NCI-H2081 (cell line): ENCODE measurements at regions not wholly inside any gene's neighbourhood (a gene's known extent, or its start where the extent isn't known, plus 50 kb on each side); places are given as distances from the start of the nearest gene placed in this dataset.
A peak's percentile ranks its signal among the peaks of the same experiment; 100 is the strongest.

Experiments
- DNase-seq, 2 experiments: peaks; one replicate each; lab custom pipeline; 2025; lab: John Stamatoyannopoulos, UW

DNA sequence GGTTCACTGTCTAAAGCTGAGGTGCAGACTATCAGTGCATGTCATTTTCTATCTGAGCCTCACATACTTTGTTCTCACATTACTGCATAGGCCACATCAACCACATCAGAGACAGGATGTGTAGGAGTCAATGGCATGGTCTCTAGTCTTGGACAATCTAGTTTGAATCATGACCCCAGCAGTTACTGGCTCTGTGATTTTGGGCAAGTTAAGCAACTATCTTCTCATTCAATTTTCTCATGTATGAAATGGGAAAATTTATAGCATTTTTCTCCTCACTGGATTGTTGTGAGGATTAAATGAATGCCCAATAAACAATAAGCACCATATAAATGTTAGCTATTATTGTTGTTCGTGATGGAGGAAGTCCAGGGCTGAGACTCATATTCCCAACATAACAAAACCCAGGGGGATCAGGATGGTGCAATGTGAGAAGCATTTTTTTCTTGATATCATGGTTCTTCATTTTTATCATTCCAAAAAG, 432.6 kb downstream of the LRIG3 start:
- no peak for DNase-seq

DNA sequence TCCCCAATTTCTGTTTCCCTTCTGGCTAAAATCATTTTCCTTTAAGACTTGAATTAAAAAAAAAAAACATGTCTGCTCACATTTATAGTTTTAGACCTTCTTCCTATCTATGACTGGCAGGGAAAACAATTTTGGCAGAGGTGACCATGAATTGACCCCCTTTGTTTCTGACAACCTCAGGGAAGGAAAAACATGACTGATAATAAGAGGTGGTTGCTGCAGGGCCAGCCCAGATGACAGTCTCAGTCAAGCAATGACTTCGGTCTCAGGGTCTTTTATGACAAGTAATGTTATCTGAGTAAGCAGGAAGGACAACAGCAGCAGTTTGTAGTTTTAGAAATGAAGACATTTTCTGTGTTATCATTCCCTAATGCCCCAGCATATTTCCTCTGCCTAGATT, 430.9 kb downstream of the LRIG3 start:
- DNase-seq, result no peak

DNA sequence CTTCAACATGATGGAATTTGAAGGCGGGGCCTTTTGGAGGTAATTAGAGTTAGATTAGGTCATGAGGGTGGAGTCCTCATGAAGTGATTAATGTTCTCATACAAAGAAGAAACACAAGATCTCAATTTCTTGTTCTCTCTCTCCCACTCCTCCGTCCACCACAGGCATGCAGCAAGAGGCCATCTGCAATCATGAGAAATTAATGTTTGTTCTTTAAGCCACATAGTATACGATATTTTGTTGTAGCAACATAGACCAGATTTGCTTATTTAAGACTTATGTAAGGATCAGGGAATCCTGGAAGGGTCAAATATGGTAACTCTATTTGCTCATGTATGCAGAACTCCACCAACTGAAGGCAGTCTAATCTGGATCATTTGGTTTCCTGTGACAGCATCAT, 429.0 kb downstream of the LRIG3 start:
- DNase-seq, result no peak

DNA sequence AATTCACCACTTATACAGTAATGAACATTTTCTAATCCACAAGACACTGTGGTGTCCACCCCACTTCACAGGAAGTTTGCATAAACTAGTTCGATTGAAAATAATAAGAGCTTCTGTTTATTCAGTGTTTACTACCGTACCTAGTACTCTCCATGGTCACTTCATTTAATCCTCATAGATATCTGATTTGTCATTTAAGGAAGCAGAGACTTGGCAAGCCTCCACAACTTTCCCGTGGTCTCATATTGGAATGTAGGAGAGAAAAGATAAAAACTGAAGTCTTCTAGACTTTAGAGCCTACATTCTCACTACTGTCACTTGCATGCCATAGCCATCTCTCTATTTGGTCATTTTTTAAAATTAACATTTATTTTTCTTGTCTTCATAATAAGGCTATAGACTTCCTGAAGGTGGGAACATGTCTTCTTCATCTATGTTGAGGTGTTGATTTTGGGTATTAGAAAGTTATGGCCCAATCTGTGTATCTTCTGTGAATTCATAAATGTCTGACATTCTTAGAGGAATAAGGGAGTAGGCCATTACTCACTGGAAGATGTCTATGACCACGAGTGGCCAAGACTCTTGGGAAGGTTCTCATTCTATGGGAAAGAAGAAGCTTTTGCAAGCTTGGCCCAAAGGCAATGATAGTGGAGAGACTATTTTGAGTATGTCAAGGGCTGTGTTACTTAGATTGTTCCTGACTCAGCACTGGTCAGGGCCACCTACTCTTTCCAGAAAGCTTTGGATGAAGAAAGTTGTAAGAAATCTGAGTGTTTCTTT, 423.7 kb downstream of the LRIG3 start:
- DNase-seq, result no peak

DNA sequence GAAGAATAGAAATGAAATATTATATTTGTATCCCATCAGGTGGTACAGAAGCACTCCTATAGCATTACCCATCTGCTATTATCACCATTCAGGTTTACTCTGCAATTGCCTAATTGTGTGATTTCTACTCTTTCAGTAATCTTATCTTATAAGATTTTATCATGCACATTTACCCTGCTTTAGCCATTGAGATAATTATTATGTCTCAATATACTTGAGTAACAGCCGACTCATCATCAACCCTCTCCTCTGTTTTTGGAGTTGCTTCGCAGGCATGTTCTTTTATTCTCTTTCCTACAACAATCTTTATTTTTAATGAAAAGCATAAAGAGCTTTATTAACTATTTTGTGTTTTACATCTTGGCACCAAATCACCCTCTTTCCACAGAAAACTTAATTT, 419.9 kb downstream of the LRIG3 start:
- peak in 1 of 2 experiments; percentile 73 for DNase-seq

DNA sequence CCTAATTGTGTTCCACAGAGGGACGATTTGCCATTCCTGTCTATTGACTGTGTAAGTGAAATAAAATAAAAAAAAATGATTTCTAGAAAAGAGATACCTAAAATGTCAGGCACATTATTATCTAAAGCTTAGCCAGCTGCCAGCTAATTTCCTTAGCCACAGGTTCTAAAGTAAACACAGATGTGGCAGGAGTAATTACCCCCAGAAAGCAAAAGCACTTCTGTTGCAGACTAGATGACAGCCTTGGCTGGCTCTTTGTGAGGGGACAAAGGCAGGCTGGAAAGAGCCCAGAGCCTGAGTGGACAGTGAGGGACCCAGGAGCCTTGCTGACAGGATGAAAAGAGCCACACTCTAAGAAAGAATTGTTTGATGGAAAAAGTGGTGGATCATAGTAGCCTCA, 418.1 kb downstream of the LRIG3 start:
- DNase-seq, result peak; percentile 93 to 99

DNA sequence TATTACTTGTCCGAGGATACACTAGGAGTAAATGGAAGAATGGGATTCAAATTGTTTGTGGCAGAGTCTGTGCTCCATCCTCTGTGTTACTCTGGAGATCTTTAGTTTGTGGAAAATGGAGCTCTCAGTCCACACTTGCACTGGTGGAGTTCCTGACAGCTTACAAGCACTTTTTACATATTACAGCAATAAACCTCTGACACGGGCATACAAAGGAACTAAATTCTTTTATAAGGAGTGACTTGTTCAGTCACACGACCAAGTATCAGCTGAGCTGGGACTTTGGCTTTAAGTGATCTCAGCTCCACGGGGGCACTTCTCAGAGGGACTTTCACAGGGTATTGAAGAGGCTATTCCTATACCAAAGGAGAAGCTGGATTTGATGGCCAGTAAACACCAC, 417.5 kb downstream of the LRIG3 start:
- peak in 1 of 2 experiments; percentile 48 for DNase-seq

DNA sequence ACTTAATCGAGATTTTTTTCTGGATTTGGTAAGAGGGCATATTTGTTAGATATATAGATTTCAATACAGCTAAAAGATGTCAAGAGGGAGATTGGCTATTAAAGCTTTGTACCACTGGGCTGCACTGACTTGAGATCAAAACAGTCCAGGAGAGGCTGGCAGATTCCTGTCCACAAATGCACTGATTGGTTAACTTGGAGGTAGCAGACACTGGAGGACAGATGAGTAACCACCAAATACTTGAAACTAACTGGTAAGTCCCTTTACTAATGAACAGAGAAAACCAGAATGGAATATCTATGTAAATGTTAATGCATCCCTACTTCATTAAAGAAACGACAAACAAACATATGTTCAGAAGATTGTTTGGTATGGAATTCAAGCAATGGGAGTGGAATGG, 416.6 kb downstream of the LRIG3 start:
- DNase-seq, result peak; percentile 6 to 50

DNA sequence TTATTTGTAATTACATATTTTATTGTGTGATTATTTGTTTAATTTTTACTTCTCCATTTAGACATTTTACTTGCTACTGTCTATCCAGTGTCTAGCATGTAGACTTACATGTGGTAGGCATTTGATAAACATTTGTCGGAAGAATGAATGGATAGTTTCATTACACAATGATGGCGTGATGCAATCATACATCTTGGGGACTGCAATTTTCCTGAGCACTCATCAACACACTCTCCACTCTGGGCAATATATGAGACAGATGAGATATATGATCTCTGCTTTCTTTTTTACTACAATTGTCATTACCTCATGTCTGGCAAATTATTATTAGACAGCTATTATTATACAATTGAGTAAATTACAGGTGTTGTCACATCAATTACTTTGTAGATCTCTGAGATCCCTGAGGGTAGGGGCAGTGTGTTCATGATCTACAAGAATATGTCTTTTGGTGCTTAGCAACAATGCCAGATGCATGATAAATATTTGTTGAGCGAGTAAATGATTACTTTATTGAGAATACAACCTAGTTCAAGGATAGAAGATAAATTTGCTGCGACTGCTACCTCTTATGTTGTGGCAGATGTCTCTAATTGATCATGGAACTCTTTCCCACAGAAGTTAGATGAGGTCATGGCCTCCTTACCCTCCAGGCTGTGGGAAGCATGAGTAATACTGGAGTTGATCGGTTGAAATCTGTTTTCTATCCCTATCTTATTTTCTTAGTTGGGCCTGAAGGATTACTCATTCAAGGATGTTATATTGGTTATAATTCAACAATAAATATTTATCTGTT, 416.0 kb downstream of the LRIG3 start:
- peak; percentile 90 to 99 for DNase-seq

DNA sequence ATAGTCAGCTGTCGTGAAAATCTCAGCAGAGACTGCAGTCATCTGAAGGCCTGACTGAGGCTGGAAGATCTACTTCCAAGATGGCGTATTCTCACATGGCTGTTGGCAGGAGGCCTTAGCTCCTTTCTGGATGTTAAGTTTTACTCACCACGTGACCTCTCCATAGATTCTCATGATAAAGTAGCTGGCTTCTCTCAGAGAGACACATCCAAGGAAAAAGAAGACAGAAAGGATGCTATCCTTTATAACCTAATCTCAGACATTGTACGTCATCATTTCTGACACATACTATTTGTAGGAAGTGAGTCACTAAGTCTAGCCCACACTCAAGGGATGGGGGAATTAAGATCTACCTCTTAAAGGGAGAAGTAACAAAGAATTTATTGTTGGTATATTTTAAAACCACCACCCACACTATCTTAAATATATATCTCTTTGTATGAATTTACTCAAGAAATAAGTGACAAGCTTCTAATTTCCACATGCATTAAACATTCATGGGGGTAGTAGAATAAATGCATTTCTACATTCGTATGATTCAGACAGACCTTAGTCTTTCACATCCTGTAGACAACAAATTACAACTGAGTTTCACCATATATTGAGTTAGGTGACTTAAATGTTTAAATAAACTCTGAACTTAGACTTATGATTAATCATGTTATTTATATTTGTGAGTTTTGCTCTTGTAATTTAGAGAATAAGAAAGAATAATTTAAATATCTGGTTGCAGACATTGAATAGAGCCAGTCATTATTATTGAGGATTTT, 411.0 kb downstream of the LRIG3 start:
- DNase-seq, result no peak

DNA sequence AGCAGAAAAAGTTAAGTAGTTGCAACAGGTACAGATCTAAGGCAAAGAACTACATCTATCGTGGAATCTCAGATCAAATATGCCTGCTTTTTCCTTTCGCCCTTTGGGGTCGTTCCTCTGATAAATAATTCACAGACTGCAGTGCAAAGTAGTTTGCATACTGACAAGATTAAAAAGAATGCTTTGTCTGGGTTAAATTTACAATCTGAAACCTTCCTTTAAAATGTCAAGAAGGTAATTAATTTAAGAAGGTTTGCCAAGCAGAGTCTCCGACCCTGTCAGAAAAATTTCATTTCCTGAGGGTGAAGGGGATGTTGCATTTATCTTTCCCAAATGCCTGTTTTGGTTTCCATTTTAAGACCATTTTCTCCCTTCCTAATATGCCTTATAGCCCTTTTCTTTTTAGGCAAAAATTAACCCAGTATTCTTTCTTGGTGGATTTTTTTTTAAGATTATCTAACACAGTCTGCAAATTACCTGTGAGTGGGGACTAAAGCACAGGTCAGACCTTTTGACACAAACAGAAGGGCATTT, 406.9 kb downstream of the LRIG3 start:
- no peak for DNase-seq

DNA sequence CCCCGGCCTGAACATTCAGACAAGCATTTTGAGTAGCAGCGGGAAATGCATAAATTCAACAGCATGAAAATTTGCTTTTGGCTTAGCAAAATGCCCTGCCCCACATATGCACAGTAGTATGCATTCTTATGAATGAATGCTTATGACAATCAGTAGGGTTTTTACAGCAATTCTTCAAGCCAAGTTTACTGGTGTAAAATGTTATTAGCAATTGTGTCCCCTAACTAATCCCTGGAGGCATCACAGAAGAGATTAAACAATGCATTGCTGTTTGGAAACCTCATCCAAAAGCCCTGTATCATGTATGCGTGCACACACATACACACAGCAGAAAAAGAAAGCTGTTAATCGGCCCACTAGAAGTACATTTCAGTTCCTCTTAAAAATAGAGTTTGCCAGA, 406.5 kb downstream of the LRIG3 start:
- DNase-seq, result no peak

DNA sequence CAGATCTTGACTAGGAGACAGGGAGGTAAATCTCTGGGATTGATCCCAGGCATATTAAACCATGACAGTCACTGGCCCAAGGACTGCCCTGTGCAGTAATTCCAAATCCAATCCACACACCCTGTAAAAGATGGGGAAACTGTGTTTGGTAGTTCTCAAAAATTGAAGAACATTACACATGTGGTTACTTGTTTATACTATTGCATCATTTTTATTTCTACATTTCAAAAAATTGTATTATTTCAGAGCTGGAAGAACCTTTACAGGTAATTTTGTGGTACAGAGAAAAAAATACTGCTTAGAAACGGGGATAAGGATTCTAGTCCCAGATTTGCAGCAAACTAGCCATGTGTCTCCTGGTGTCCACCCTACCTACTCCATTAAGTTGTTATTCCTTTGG, 400.5 kb downstream of the LRIG3 start:
- no peak for DNase-seq

DNA sequence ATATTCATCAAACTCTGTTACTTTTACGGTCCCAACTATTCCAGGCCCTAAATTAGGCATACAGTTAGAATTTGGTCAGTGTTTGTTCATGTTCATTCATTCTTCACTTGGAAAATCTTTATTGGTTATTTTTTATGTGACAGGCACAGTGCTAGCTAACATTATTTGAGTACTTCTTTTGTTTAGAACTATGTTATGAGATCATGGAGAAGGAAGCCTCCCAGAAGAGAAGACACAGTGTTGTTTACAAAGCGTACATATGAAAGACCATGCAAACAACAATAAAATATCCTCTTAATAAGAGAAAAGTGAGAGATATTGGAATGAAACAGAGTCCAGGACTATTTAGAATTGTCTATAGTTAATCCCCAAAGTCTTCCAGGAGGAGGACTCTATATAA, 399.2 kb downstream of the LRIG3 start:
- DNase-seq, result no peak

DNA sequence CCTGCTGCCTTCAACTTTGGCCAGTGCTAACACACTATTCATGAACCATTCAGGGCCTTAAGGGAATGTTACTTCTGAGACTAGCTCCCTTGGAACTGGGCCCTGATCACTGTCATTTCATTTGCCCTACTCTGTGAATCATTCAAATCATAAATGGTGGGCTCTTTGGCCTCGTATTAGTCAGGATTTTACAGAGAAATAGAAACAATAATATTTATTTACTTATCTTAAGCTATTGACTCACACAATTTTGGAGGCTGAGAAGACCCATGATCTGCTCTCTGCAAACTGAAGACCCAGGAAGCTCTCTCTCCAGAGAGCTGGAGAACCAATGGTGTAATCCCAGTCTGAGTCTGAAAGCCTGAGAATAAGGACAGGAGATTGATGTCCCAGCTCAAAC, 398.5 kb downstream of the LRIG3 start:
- DNase-seq, result no peak

DNA sequence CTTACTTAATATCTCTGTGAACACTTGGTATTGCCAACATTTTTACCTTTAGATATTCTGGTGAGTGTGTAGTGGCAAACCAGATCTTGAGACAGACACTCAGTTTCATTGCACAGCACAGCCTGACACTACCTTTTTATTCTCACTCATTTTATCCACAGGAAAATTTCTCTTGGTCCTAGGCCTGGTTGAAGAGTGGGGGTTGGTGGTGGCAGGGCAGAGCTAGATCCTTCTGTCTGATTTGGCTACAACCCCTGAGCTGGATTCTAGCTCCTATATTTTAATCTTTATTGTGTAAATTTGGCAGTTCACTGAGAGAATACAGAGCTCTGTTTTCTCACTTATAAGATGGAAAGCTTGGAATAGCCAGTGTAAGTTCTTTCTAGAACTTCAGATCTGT, 396.9 kb downstream of the LRIG3 start:
- DNase-seq, result no peak

DNA sequence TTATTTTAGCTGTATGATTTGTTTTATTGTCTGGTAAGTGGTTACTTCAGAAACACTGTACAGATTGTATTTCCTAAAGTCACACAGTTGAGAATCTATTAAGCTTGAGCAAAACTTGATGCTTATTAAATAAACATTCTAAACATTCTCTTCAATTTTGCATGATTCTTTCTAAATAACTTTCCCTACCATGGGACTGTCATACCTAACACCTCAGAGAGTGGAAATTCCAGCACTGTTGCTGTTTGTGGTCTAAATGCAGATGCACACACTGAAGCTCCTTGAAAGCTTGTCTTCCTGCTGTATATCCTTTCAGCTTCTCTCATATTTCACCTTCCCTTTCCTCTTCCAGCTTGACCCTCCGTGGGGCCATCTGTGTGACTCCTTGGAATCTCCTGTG, 392.0 kb downstream of the LRIG3 start:
- no peak for DNase-seq

DNA sequence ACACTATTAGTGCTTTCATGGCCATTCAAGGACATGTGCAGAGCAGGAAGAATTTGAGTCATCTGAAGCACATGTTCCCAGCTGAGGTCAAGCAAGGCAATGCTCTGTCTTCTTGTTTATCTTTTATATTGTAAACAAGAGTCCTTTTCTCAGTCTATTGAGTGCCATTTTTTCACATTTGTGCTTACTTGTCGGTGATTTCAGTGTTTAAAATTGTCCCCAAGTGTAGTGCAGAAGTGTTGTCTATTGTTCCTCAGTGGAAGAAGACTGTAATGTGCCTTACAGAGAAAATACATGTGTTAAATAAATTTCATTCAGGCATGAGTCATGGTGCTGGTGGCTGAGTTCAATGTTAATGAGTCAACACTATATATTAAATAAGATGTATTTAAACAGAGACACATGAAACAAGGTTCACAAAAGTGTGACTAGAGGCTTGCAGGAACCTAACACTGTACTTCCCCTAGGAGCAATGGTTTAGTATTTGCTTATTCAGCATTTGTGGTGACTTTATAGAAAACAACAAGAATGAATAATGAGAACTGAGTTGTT, 391.1 kb downstream of the LRIG3 start:
- no peak for DNase-seq

DNA sequence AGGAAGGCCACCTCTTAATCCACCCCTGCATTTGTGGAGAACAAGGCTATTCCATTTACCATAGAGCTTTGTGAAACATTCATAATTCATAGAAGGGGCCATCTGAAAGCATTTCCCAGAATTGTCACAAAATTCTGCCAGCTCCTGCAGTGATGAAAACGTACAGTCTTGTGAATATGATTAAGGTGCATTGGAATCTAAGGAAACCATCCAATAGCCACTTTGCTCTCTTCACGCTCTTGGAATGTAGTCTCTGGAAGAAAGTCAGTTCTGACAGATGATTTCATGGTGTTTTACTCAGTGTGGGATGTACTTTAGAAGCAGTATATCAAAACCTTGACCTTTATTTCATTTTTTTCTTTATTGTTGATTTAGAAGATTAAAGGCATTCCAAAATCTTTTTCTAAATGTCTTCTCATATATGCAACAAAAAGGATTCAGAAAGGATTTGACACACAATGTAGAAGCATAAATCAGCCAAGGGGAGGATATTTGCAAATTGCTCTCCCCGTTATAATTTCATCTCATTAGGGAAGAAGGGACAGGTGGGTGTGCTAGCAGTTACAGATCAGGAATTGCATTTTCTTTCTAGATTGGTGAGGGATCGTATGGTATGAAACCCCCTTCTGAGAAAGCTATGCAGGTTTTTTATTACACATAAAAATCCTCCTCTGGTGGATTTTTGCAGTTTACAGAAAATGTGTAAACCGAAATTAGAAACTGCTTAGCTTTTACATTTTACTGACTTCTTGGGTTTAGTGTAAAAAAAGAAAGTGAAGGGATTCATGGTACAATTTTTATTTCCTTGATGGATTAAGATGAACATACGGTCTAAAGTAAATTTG, 390.2 kb downstream of the LRIG3 start:
- DNase-seq, result peak in 1 of 2 experiments; percentile 44

DNA sequence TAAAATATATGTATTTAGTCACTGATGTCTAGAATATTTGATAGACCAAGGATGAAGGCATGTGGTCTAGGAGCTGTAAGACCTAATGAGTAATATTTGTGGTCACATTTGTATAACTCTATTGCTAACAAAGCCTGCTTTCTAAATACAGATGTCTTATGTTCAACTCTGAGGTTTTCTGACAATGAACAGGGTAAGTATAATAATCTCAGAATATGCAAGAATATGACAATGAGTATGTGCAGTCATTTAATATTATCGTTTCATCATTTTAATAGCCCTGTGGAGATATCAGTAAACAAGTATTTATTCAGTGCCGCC, 389.6 kb downstream of the LRIG3 start:
- no peak for DNase-seq
